K562 (cell line): ENCODE measurements at regions not wholly inside any gene's neighbourhood (a gene's known extent, or its start where the extent isn't known, plus 50 kb on each side); places are given as distances from the start of the nearest gene placed in this dataset.

Experiments used
- ATAC-seq: fragments of 200-7000 bp; cut with Tn5 transposase; 3 replicates; pipeline ENCODE4 v1.9.1; 2020; ENCODE audit warnings: moderate library complexity
- BruUV-seq: library from RNA; stranded (reverse); fragments of 400-500 nt; replicated peaks from 2 replicates; lab custom pipeline; 2021; lab: Mats Ljungman, UMichigan
- CTCF ChIA-PET: fragments of 300-600 bp; formaldehyde crosslinking; extraction: SDS; loops from one replicate; lab custom pipeline; 2021; ENCODE audit warnings: low intra/inter-chr PET ratio; lab: Yijun Ruan, JAX
- POLR2A ChIA-PET: fragments of 300-600, 350-650 bp; sonication (Branson Sonifier 250); formaldehyde crosslinking; extraction: SDS; loops from one replicate; lab custom pipeline; 2021; ENCODE audit warnings: antibody characterized with exemption, inconsistent platforms; lab: Yijun Ruan, JAX
- DNase-seq, 4 experiments: peaks; one replicate each; pipeline versions ENCODE4 v3.0.0 to v3.0.0-alpha.2; 2011 to 2018; ENCODE audit warnings: low spot score in 3 of 4, mixed read lengths in 3 of 4; ENCODE audit errors: extremely low read depth in 1 of 4
- FAIRE-seq: peaks from 2 replicates; lab custom pipeline; 2011; peaks lifted over from hg19 to GRCh38; lab: Jason Lieb, UNC
- H2AFZ ChIP-seq: 2 replicates; pipeline ENCODE4 v1.6.0; 2011; ENCODE audit warnings: low read depth, low read length, control low read depth, inconsistent platforms
- H3K27ac ChIP-seq: fragments of 200-600 bp; 3 replicates; pipeline ENCODE4 v1.8.0; 2011; ENCODE audit warnings: low read depth, mild to moderate bottlenecking, control low read depth, inconsistent platforms, low read length, moderate library complexity, mixed read lengths; ENCODE audit errors: extremely low read depth
- H3K27me3 ChIP-seq, 2 experiments: fragments of 300-600 bp in 1 of 2; 2 replicates in 1 of 2; 3 replicates in 1 of 2; pipeline versions ENCODE4 v1.6.0 to v1.8.0; 2011; ENCODE audit warnings: inconsistent platforms in 2 of 2, low read length in 2 of 2, mild to moderate bottlenecking in 1 of 2, mixed read lengths in 1 of 2, moderate library complexity in 1 of 2; ENCODE audit not compliant: control insufficient read depth in 2 of 2, insufficient read depth in 2 of 2
- H3K36me3 ChIP-seq: fragments of 300-600 bp; 3 replicates; pipeline ENCODE4 v1.8.0; 2011; ENCODE audit warnings: mild to moderate bottlenecking, low read length, inconsistent platforms; ENCODE audit not compliant: control insufficient read depth, insufficient read depth
- H3K4me1 ChIP-seq, 2 experiments: fragments of 200-600 bp in 1 of 2; replicated peaks in 1 of 2; 2 replicates in 1 of 2; 3 replicates in 1 of 2; pipeline versions ENCODE4 v1.5.1 to v1.8.0; 2011; ENCODE audit warnings: inconsistent platforms in 2 of 2, low read length in 2 of 2, mild to moderate bottlenecking in 1 of 2, mixed read lengths in 1 of 2, moderate library complexity in 1 of 2; ENCODE audit not compliant: control insufficient read depth in 2 of 2, insufficient read depth in 2 of 2
- H3K4me2 ChIP-seq: 2 replicates; pipeline ENCODE4 v1.6.1; 2011; ENCODE audit warnings: low read length, control low read depth, inconsistent platforms, mixed read lengths; ENCODE audit not compliant: insufficient read depth
- H3K4me3 ChIP-seq: fragments of 200-600 bp; sonication (generic), shearing (Covaris generic); 2 replicates; pipeline ENCODE4 v1.5.1; 2016; ENCODE audit warnings: control low read depth, inconsistent platforms
- H3K79me2 ChIP-seq: fragments of 200-600 bp; 3 replicates; pipeline ENCODE4 v1.8.0; 2011; ENCODE audit warnings: low read length, inconsistent platforms; ENCODE audit not compliant: control insufficient read depth, insufficient read depth
- H3K9ac ChIP-seq, 2 experiments: 2 replicates each; pipeline versions ENCODE4 v1.6.0 to v1.6.1; 2011; ENCODE audit warnings: low read depth in 2 of 2, low read length in 2 of 2, control low read depth in 1 of 2, inconsistent platforms in 1 of 2, mild to moderate bottlenecking in 1 of 2, mixed read lengths in 1 of 2; ENCODE audit not compliant: insufficient read depth in 1 of 2
- H3K9me1 ChIP-seq: one replicate; pipeline ENCODE4 v1.6.0; 2011; ENCODE audit warnings: inconsistent platforms, mild to moderate bottlenecking, low read length, moderate library complexity; ENCODE audit not compliant: control insufficient read depth, insufficient read depth
- H3K9me3 ChIP-seq: replicated peaks from 2 replicates; pipeline ENCODE4 v1.5.1; 2011; ENCODE audit warnings: low read depth, low read length, inconsistent platforms; ENCODE audit not compliant: control insufficient read depth, insufficient read depth
- H4K20me1 ChIP-seq: replicated peaks from 2 replicates; pipeline ENCODE4 v1.6.1; 2011; ENCODE audit warnings: low read length, inconsistent platforms, mixed read lengths; ENCODE audit not compliant: control insufficient read depth, insufficient read depth
- FOSL1 ChIP-seq: fragments of 200-800 bp; sonication (Bioruptor generic); conservative IDR thresholded peaks from 2 replicates; pipeline ENCODE4 v1.6.1; 2016; ENCODE audit warnings: missing genetic modification characterization, missing compliant biosample characterization
- HMG20A ChIP-seq: fragments of 450-650 bp; formaldehyde crosslinking; conservative IDR thresholded peaks from 2 replicates; pipeline ENCODE4 v1.4.0; 2020; ENCODE audit warnings: mild to moderate bottlenecking, mixed read lengths
- ILF3 ChIP-seq: fragments of 450-650 bp; IDR thresholded peaks from 2 replicates; pipeline ENCODE4 v1.6.1; 2018; ENCODE audit warnings: antibody characterized with exemption, mild to moderate bottlenecking, moderate library complexity, borderline replicate concordance
- MYC ChIP-seq, 2 experiments: fragments of 250-450 bp in 1 of 2; sonication (Bioruptor Pico) in 1 of 2; IDR thresholded peaks; 2 replicates each; pipeline versions ENCODE4 v1.5.1 to v1.6.1; 2012 to 2021; ENCODE audit warnings: low read depth in 2 of 2, borderline replicate concordance in 1 of 2, improper control_type of control experiment in 1 of 2, low read length in 1 of 2, mild to moderate bottlenecking in 1 of 2, moderate library complexity in 1 of 2
- NBN ChIP-seq: fragments of 450-650 bp; IDR thresholded peaks from 2 replicates; pipeline ENCODE4 v1.6.1; 2016; ENCODE audit warnings: low read depth, mild to moderate bottlenecking
- NR2C2 ChIP-seq, 2 experiments: fragments of 200-800 bp in 1 of 2; sonication (Bioruptor generic) in 1 of 2; sonication (generic) in 1 of 2; formaldehyde crosslinking in 1 of 2; IDR thresholded peaks; 2 replicates each; pipeline versions ENCODE4 v1.6.1 to v1.8.0; 2016 to 2022; ENCODE audit warnings: mild to moderate bottlenecking in 1 of 2, missing compliant biosample characterization in 1 of 2, missing genetic modification characterization in 1 of 2, missing genetic modification reagents in 1 of 2
- SFPQ ChIP-seq: fragments of 200-400 bp; formaldehyde crosslinking; IDR thresholded peaks from 2 replicates; pipeline ENCODE4 v1.6.1; 2017; ENCODE audit warnings: mild to moderate bottlenecking, low read depth, low read length, moderate library complexity
- TFAP4 ChIP-seq: sonication (generic); formaldehyde crosslinking; IDR thresholded peaks from 2 replicates; pipeline ENCODE4 v1.8.0; 2022; ENCODE audit warnings: missing genetic modification reagents, mild to moderate bottlenecking, moderate library complexity, borderline replicate concordance
- ZBTB33 ChIP-seq: sonication (generic); formaldehyde crosslinking; IDR thresholded peaks from 2 replicates; pipeline ENCODE4 v1.8.1; 2023; ENCODE audit warnings: mild to moderate bottlenecking, missing genetic modification reagents
- ZHX1 ChIP-seq: fragments of 150-350 bp; conservative IDR thresholded peaks from 2 replicates; pipeline ENCODE4 v1.6.1; 2014; ENCODE audit warnings: low read length
- ZNF311 ChIP-seq: fragments of 250-450 bp; sonication (Bioruptor Pico); IDR thresholded peaks from 2 replicates; pipeline ENCODE4 v1.4.0; 2020; ENCODE audit warnings: mild to moderate bottlenecking, moderate library complexity
- ZNF586 ChIP-seq: fragments of 450-650 bp; formaldehyde crosslinking; conservative IDR thresholded peaks from 2 replicates; pipeline ENCODE4 v1.4.0; 2020; ENCODE audit warnings: mild to moderate bottlenecking, moderate library complexity
- WGBS: fragments of 100-300 bp; shearing (Covaris generic); methylation state at CpG from one replicate; pipeline ENCODE4 v1.1.6; 2016; ENCODE audit warnings: low coverage, mixed read lengths; ENCODE audit not compliant: insufficient coverage; ENCODE audit errors: missing lambda C conversion rate; 5-methylcytosine and 5-hydroxymethylcytosine counted together
- in situ Hi-C: fragments of 300-500 bp; cut with MboI; formaldehyde crosslinking; loops from 4 replicates; pipeline ENCODE4 v1.15.0; 2018; ENCODE audit warnings: inconsistent platforms, mixed read lengths
- intact Hi-C: fragments of 100-400 bp; cut with micrococcal nuclease; formaldehyde crosslinking; loops from 2 replicates; pipeline ENCODE4 v1.14.2; 2022

GRCh38 chr17:70314506-70314905, 145.2 kb downstream of the KCNJ2 start (continued):
- TF ChIP-seq ZBTB33 (no peak), ILF3 (no peak)

GRCh38 chr17:70317421-70317820, 148.1 kb downstream of the KCNJ2 start:
- BruUV-seq: no TSS peak
- no peaks in the 10 kb centered on the region for H3K9me1 ChIP-seq
- POLR2A ChIA-PET: no interaction called here
- ATAC-seq (no peak), FAIRE-seq (no peak), DNase-seq (no peak)
- no peak overlapping the region for H3K27ac ChIP-seq
- H3K27me3 ChIP-seq: no peaks in the 10 kb centered on the region
- no peaks in the 10 kb centered on the region for H4K20me1 ChIP-seq
- H3K4me1 ChIP-seq: no peaks in the 10 kb centered on the region
- H3K79me2 ChIP-seq: no peaks in the 10 kb centered on the region
- CTCF ChIA-PET: no interaction called here
- no peak overlapping the region for H3K4me3 ChIP-seq
- intact Hi-C loops (no loop called here), in situ Hi-C loops (no loop called here)
- H3K36me3 ChIP-seq: no peaks in the 10 kb centered on the region
- no peak overlapping the region for H2AFZ ChIP-seq
- 0% methylated on average over 1 of the region's 1 CpG for WGBS
- no peaks in the 10 kb centered on the region for H3K9me3 ChIP-seq
- H3K9ac ChIP-seq: no peak overlapping the region
- no peak overlapping the region for H3K4me2 ChIP-seq
- TF ChIP-seq SFPQ: no peak
- TF ChIP-seq ZNF586: no peak
- TF ChIP-seq NR2C2 (CRISPR knock-in tag; IDR thresholded peaks at IDR 0.05): no peak
- TF ChIP-seq NR2C2 (tag; IDR thresholded peaks at IDR 0.05): no peak
- TF ChIP-seq HMG20A (CRISPR knock-in tag): no peak
- TF ChIP-seq MYC (IDR thresholded peaks at IDR 0.05; ENCODE audit: low read depth, low read length): no peak
- TF ChIP-seq MYC (CRISPR knock-in tag; IDR thresholded peaks at IDR 0.05; ENCODE audit: borderline replicate concordance, low read depth): no peak
- no peak for TF ChIP-seq ZNF311 (CRISPR knock-in tag)
- TF ChIP-seq TFAP4 (CRISPR knock-in tag): no peak
- TF ChIP-seq NBN: no peak
- TF ChIP-seq ZHX1: no peak
- TF ChIP-seq FOSL1 (tag): no peak
